HFFc6 (cell line): ENCODE measurements at regions not wholly inside any gene's neighbourhood (a gene's known extent, or its start where the extent isn't known, plus 50 kb on each side); places are given as distances from the start of the nearest gene placed in this dataset.
A peak's percentile ranks its signal among the peaks of the same experiment; 100 is the strongest.

Source experiments
- DNase-seq: peaks from one replicate; pipeline ENCODE4 v3.0.0-alpha.2; 2018
- H3K27ac Mint-ChIP-seq: 2 replicates; pipeline ENCODE4 v1.8.0; 2020; ENCODE audit warnings: mild to moderate bottlenecking, mixed read lengths
- H3K27me3 Mint-ChIP-seq: 2 replicates; pipeline ENCODE4 v1.8.0; 2021; ENCODE audit warnings: mild to moderate bottlenecking, moderate library complexity, mixed read lengths; ENCODE audit not compliant: insufficient read depth
- H3K36me3 Mint-ChIP-seq: 2 replicates; pipeline ENCODE4 v1.8.0; 2021; ENCODE audit warnings: low read depth, mixed read lengths
- H3K4me1 Mint-ChIP-seq: 2 replicates; pipeline ENCODE4 v1.8.0; 2020; ENCODE audit warnings: low read depth, mixed read lengths
- H3K4me3 Mint-ChIP-seq: 2 replicates; pipeline ENCODE4 v1.8.0; 2020; ENCODE audit warnings: mild to moderate bottlenecking, moderate library complexity, mixed read lengths
- H3K9me3 Mint-ChIP-seq: 2 replicates; pipeline ENCODE4 v1.8.0; 2020; ENCODE audit warnings: mild to moderate bottlenecking, mixed read lengths
- CTCF ChIP-seq: fragments of 200-600 bp; sonication (generic); IDR thresholded peaks from 2 replicates; pipeline ENCODE4 v1.5.0; 2021; ENCODE audit warnings: antibody characterized with exemption, mild to moderate bottlenecking

- no peaks in the 10 kb centered on the region for H3K36me3 Mint-ChIP-seq
- peaks cover 18% of the 10 kb centered on the region for H3K27me3 Mint-ChIP-seq
- no peak overlapping the region for H3K4me3 Mint-ChIP-seq
- no peak for DNase-seq
- no peaks in the 10 kb centered on the region; the same call in 1 of the 2 replicates for H3K4me1 Mint-ChIP-seq
- no peak for TF ChIP-seq CTCF
- H3K27ac Mint-ChIP-seq: no peak overlapping the region
- no peaks in the 10 kb centered on the region for H3K9me3 Mint-ChIP-seq
Measured at GRCh38 chr10:123570051-123570897, 95.9 kb upstream of the GPR26 start.

- no peak for DNase-seq
- H3K27ac Mint-ChIP-seq: no peak overlapping the region
- H3K27me3 Mint-ChIP-seq: peaks cover 18% of the 10 kb centered on the region
- no peaks in the 10 kb centered on the region for H3K36me3 Mint-ChIP-seq
- TF ChIP-seq CTCF: no peak
- H3K9me3 Mint-ChIP-seq: no peaks in the 10 kb centered on the region
- H3K4me3 Mint-ChIP-seq: no peak overlapping the region
- no peaks in the 10 kb centered on the region; the same call in 1 of the 2 replicates for H3K4me1 Mint-ChIP-seq
Measured at GRCh38 chr10:123570898-123571515, 95.1 kb upstream of the GPR26 start.

GRCh38 chr10:123571978-123572377 is 94.2 kb upstream of the GPR26 start:
- no peaks in the 10 kb centered on the region for H3K9me3 Mint-ChIP-seq
- H3K27ac Mint-ChIP-seq: no peak overlapping the region
- H3K4me1 Mint-ChIP-seq: no peaks in the 10 kb centered on the region; the same call in 1 of the 2 replicates
- TF ChIP-seq CTCF: no peak
- no peak for DNase-seq
- H3K36me3 Mint-ChIP-seq: no peaks in the 10 kb centered on the region
- H3K27me3 Mint-ChIP-seq: peaks cover 22% of the 10 kb centered on the region
- no peak overlapping the region for H3K4me3 Mint-ChIP-seq

GRCh38 chr10:123573236-123574108 is 92.7 kb upstream of the GPR26 start:
- no peak overlapping the region for H3K27ac Mint-ChIP-seq
- H3K9me3 Mint-ChIP-seq: no peaks in the 10 kb centered on the region
- H3K4me3 Mint-ChIP-seq: no peak overlapping the region
- no peaks in the 10 kb centered on the region; the same call in 1 of the 2 replicates for H3K4me1 Mint-ChIP-seq
- DNase-seq: peak; percentile 45
- H3K27me3 Mint-ChIP-seq: peaks cover 24% of the 10 kb centered on the region
- TF ChIP-seq CTCF: peak; percentile 81
- H3K36me3 Mint-ChIP-seq: no peaks in the 10 kb centered on the region

GRCh38 chr10:123574109-123574698 is 92.0 kb upstream of the GPR26 start:
- Mint-ChIP-seq H3K4me1 (no peaks in the 10 kb centered on the region; the same call in 1 of the 2 replicates), H3K27me3 (peaks cover 27% of the 10 kb centered on the region), H3K4me3 (no peak overlapping the region), H3K36me3 (no peaks in the 10 kb centered on the region), H3K27ac (no peak overlapping the region), H3K9me3 (no peaks in the 10 kb centered on the region)
- no peak for DNase-seq
- TF ChIP-seq CTCF: no peak
